ENCODE measurements at regions not wholly inside any gene's neighbourhood (a gene's known extent, or its start where the extent isn't known, plus 50 kb on each side); places are given as distances from the start of the nearest gene placed in this dataset.

DNA sequence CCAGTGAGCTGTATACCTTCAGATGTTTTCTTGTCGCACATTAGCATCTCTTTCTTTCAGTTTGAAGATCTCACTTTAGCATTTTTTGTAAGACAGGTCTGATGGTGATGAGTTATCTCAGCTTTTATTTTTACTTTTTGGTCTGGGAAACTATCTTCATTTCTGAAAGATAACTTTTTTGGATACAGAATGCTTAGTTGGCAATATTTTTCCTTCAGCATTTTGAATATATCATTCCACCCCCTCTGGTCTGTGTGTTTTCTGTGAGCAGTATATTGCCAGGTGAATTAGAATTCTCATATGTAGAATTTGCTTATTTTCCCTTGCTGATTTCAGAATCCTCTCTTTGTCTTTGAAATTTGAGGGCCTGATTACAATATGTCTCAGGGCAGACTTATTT is 743.3 kb downstream of the PLOD2 start:
- TF ChIP-seq BHLHE40 (IDR thresholded peaks at IDR 0.05; ENCODE audit: borderline replicate concordance) (no peak), ZNF384 (IDR thresholded peaks at IDR 0.05) (no peak), SP1 (IDR thresholded peaks at IDR 0.05) (no peak), FOXM1 (IDR thresholded peaks at IDR 0.05; ENCODE audit: borderline replicate concordance) (no peak), TARDBP (IDR thresholded peaks at IDR 0.05) (no peak), FOXA1 (IDR thresholded peaks at IDR 0.05) (no peak), ARNT (IDR thresholded peaks at IDR 0.05) (no peak), NFRKB (IDR thresholded peaks at IDR 0.05) (no peak)
- TF ChIP-seq, protein P1, sequence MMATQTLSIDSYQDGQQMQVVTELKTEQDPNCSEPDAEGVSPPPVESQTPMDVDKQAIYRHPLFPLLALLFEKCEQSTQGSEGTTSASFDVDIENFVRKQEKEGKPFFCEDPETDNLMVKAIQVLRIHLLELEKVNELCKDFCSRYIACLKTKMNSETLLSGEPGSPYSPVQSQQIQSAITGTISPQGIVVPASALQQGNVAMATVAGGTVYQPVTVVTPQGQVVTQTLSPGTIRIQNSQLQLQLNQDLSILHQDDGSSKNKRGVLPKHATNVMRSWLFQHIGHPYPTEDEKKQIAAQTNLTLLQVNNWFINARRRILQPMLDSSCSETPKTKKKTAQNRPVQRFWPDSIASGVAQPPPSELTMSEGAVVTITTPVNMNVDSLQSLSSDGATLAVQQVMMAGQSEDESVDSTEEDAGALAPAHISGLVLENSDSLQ (IDR thresholded peaks at IDR 0.05): no peak
